GM19397 (cell line): ENCODE measurements at regions not wholly inside any gene's neighbourhood (a gene's known extent, or its start where the extent isn't known, plus 50 kb on each side); places are given as distances from the start of the nearest gene placed in this dataset.

Experiments
- ATAC-seq: cut with Tn5 transposase; IDR thresholded peaks from one replicate; pipeline ENCODE4 v1.9.1; 2021; ENCODE audit warnings: mild to moderate bottlenecking, moderate library complexity; ENCODE audit not compliant: unreplicated experiment

DNA sequence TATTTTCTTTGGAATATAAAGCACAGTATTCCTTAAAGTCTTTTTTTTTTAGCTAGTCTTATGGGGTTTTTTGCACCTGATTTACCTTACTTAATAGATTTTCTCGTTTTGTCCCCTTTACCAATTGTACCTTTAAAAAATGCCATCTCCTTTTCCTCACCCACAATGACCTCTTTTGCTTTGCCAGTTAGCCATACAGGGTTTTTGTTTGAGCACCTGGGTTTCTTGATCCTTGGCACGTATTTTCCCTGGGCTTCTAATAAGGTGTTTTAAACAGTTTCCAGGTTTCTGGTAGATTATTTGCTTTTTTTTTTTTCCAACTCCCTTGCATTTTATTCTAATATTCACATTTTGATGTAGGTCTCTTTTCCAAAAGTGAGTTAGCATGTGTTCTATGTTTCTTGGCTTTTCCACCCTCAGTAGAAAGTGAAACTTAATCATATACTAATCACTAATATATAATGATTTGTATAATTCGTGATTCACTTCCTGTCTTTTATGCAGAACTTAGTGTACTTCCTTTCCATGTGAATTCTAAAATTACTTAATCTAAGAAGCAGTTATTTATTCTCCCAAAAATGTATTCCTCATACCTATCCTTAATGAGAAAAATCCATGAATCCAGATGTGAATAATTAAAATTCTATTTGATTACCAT is 673.9 kb upstream of the RGMB start:
- ATAC-seq: no peak

DNA sequence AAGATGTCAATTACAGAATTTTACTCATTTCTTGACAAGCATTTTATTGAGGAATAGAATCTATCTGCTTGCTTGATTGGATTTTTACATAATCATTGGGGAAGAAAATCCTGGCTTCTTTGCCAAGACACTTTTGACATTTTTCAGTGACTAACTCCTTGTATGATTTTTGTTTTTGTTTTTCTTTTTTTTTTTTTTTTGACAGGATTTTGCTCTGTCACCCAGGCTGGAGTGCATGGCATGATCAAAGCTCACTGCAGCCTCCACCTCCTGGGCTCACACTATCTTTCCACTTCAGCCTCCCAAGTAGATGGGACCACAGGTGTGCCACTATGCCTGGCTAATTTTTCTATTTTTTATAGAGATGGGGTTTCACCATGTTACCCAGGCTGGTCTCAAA is 672.3 kb upstream of the RGMB start:
- ATAC-seq: no peak

DNA sequence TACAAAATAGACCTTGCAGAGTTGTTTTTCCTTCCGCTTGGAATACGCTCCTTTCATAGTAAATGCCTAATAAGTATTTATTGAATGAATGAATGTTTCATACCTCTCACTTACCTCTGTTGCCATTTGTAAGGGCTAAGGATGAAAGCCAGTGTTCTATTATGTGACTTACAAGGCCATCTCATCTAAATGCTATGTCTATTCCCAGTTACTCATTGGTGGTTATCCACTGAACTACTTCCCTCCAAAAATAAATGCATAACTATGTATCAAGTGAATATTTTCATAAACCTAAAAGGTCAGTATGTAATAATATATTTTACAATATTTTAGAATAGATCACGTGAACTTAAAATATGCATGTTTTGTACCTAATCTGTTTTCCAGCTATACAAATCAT is 670.5 kb upstream of the RGMB start:
- no peak for ATAC-seq

DNA sequence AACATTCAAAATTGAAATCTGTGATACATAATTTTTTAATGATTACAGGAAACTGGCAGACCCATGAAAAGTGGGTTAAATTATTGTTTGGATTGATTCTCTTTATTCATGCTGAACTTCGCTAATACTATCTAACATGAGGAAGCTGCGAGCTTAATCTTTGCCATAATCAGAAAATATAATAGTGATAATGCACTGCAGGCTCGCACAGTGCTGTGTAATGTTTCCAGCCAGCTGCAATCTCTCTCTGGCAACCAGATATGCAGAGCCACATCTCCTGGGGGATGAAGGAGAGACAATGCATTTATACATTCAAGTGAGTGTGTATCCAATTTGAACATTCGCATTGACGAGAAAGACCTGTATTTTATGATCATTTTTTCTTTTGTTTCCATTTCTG is 669.7 kb upstream of the RGMB start:
- ATAC-seq: no peak

DNA sequence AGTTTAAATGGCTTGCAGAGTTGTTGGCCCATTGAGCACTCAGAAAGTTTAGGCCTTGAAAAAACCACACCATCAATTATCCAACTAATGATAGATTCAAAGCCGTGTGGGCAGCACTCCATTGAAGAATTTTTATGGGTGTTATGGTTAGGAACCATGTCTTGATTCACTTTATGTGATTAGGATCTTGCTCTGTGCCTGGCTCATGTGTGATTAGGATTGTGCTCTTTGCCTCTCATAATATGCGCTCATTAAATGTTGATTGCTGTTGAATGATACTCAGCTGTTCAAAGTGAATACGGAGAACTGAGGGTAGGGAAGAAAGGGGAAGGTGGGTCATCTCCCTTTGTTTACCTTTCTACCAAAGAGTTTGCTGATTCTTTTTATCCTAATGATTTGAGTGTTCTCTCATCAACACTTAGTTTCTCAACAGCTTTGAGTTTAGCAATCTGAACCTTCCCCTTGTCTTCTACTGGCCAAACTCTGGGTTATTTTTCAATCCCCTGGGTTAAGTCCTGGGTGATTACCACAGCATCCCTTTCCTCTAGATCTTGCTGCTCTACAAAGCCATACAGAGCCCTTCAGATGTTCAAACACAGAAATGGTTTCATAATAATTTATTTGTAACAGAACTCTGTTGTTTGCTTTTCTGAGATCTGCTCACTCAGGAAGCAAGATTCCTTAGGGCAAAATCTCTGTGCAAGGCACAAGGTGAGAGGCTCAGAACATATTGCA is 668.8 kb upstream of the RGMB start:
- no peak for ATAC-seq

DNA sequence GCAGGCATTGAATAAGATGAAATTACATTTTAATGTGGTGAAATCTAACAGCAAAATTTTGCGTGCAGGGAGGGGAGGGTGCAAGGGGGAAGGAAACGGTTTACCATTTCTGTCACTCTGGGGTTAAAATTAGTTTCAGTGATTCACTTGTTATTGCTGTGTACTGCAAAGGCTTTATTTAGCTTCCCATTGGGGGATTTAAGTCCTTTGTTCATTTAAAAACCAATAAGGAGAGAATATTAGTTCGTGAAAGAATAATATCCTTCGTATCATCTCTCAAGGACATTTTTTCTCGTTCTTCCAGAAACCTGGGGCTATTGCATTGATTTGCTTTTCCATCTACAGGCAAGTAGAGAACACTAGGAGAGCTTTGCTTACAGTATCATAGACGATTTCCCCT is 667.8 kb upstream of the RGMB start:
- no peak for ATAC-seq

DNA sequence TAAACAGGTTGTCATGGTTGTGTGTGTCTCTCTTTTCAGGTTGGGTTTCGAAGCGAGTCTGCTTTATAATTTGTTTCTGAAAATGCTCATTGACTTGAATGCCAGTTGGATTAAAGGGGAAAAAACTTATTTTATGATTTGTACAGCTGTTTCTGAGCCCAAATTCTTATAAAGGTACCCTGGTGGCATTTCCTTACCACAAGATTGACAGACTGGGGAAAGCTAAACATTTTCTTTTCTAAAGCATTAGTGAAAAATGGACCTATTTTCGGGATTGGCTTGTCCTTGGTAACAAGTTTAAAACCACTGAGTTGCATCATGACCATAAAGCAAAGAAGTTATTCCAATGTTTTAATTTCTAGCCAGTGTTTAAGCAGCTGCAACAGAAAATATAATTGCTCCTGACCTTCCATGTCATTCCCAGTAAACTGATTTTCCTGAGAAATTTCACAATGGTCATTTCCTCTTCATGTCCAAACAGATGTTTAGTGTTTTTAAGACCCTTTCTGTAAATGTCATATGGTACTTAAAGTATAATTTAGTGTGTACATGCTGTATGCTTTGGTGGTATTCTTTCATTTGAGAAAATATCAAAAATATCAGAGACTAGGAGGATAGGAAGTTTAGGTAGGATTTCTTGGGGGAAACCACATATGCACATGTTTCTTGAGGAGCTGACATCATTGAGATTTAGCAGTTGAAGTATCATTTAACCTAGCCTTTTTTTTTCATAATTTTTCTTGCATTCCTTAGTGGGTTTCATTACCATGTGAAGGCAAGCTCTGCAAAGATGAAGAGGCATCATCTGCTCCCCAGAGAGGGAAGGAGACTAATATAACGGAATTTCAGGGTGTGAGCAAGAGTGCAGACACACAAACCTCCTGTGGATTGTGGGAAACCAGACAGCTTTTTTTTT is 667.1 kb upstream of the RGMB start:
- no peak for ATAC-seq

DNA sequence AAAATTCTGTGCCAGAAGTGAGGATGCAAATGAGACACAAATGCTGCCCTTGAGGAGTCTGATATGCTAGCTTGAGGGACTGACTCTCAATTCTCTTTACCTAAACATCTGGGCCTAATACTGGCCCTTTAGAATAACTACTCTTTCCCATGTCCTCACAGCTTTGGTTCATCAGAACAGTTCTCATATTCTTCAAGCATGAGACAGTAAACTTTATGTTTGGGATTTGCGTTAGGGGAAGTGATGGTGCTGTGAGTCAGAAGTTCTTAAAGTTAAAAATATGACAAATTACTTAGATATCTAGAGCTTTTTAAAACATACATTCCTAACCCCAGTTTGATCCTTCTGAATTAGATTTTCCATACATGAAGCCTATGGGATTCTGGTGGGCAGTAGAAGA is 665.0 kb upstream of the RGMB start:
- no peak for ATAC-seq

DNA sequence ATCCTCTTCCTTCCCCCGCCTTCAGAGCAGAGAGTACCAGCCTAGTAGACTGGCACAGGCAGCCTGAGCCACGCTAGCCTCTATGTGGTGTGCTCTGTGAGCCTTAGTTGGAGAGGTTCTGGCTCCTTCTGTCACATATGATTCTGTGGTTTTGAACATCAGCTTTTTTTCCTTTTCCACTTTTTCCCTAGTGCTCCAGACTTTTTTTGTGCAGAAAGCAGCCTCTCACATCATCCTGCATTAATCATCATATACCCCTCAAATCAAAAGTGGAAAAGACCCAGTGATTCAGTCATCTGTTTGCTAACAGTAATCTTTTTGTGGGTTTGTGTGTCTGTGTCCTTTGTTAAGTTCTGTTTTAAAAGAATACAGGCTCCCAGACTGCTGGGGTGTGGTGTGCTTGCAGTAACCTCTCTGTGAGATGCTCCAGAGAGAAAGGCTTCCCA is 663.9 kb upstream of the RGMB start:
- no peak for ATAC-seq

DNA sequence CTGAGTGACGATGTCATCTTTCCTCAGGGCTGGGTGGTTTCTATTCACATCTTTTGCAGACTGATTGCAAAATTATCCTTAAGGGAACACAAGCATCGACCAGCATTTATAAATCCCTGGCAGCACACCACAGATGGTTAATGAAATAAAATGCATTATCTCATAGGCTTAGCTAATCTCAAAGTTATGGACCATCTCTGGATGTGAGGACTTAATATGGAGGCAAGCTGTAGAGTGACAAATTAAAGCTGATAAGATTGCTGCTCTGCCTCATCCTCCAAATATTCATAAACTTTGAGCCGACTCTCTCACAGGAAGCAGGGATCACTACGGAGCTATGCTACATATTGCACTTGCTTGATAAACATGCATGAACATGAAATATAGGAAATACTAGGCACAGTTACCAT is 663.2 kb upstream of the RGMB start:
- no peak for ATAC-seq

DNA sequence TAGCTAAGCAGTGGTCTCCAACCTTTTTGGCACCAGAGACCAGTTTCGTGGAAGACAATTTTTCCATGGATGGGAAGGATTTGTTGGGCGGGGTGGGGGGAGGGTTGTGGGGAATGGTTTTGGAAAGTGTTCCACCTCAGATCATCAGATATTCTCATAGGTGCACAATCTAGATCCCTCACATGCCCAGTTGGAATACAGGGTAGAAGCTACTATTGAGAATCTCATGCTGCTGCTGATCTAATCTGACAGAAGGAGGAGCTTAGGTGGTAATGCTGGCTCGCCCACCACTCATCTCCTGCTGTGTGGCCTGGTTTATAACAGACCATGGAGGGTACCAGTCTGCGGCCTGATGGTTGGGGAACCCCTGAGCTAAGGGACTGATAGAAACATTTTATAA is 662.7 kb upstream of the RGMB start:
- ATAC-seq: no peak

DNA sequence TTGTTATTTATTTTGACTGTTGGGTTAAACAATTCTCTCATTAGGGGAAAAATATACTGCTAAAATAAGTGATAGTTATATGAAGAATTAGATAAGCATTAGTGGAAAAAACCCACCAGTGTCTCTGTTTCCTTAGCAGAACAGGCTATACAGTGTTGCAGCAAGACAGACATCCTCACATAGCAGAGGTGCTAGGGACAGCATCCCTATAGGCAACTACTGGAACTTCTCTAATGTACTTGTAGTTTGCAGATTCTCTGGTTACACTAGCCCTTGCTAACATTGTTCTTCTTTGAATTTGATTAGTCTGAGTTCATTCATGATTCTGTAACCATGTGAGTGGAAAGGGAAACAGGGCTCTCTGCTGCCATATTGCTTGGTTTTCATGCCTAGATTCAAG is 661.8 kb upstream of the RGMB start:
- no peak for ATAC-seq

DNA sequence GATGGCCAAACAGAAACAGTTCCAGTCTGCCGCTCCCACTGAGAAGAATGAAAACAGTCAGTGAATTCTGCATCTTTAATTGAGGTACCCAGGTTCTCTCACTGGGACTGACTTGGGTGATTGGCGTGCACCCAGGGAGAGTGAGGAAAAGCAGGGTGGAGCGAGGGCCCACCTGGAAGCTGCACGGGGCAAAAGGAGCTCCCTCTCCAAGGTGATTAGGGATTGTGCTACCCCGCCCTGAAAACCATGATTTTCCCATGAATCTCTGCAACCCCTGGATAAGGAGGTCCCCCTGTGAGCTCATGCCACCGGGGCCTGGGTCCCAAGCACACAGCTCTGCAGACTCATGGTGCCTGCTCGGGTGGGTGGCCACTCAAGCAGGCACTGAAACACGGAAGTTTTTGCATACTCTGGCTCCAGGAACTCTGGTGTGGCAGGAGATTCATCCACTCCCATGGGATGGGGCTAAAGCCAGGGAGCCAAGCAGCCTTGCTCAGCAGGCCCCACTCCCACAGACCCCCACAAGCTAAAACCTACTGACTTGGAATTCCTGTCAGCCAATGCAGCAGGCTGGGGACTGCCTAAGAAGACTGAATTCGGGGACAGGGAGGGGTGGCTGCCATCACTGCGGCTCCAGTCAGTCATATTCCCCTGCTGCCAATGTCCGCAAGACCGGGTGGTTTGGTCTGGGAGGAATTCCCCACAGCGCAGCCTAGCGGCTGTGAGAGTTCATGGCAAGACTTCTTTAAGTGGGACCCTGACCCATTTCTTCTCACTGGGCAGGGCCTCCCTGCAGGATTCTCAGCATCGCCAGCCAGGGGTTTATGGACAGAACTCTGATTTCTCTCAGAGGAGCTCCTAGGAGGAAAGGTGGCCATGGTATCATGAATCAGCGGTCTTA is 652.2 kb upstream of the RGMB start:
- no peak for ATAC-seq

DNA sequence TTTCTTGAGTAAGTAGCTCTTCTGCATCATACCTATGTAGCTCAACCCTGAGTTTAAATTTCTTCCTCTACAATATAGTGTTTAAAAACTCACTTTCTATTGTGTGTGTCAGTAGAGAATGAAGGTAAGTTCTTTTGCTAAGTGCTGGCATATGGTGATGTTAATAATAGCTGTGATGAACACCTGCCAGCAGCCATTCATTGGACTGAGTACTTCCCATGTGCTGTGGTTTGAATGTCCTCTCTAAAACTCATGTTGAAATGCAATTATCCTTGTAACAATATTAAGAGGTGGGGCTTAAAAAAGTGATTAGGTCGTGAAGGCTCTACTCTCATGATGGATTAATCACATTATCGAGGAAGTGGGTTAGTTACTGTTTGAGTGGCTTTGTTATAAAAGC is 645.2 kb upstream of the RGMB start:
- no peak for ATAC-seq

DNA sequence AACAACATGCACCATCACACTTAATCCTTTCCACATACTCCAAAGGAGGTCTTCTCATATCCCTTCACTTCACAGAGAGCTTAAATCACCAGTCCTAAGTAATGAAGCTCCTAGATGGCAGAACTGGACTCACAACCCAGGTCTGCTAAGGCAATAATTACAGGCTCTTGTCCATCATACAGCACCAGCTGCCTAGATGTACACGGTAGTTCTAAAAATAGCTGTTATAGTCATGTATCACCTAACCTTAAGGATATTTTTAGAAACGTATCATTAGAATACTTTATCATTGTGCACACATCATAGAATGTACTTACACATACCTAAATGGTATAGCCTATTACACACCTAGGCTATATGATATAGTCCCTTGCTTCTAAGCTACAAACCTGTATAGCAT is 644.6 kb upstream of the RGMB start:
- ATAC-seq: no peak

DNA sequence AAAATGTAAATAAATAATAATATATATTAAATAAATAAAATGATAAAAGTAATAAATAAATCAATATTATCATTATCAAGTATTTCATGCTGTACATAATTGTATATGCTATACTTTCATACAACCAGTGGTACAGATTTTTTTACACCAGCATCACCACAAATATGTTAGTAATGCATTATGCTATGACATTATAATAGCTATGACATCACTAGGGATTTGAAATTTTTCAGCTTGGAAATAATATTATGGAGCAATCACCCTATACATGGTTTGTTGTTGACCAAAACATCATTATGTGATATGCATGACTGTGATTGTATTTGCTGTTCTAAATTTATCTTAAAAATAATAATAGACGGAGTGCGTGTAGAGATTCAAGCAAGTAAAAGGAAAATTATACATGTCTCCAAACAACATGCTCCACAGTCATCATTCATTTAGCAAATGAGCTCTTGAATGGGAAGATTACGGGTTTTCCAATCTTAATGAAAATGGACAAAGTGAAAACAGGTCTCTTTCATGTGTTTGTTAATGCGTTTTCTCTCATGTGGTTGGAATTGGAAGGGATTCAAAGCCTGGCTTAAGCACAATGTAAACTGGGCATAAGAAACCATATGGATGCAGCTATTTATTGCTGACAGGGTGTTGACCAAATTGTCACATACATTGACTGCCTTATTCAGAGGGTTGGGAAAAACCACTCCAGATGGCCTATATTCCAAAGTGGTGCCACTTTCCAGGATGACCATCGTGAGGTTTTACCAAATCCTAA is 643.0 kb upstream of the RGMB start:
- no peak for ATAC-seq

DNA sequence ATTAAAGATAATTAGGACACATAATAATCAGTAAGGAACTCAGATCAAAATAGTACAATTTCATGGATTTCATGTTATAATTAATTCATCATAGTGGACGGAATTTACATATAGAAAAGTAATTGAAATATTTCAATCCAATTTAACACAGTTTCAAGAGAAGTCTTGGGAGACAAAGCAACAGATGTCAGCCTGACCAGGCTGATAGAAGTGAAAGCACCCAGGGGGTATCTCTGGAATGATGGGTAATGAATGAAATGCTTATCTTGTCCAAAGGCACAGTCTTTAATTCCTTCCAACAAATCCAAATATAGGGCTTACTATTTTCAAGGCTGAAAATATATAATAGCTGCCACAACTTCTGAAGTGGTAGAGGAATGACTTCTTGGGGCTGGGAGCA is 629.3 kb upstream of the RGMB start:
- no peak for ATAC-seq

DNA sequence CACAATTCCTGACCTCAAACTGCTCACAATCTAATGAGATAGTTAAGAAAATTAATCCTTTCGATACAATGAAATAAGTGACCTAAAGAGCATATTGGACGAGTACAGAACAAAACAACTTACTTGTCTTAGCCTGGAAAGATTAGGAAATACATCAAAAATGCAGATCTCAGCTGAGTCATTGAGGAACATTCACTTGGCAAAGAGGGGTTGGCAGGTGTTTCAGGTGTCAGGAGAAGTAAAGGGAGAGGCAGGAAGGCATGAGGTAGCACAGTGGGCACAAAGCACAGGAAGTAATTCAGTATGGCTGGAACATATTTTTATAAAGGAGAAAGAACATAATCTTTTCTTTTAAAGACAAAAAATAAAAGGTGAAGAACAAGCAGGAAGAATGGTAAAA is 628.8 kb upstream of the RGMB start:
- ATAC-seq: no peak

DNA sequence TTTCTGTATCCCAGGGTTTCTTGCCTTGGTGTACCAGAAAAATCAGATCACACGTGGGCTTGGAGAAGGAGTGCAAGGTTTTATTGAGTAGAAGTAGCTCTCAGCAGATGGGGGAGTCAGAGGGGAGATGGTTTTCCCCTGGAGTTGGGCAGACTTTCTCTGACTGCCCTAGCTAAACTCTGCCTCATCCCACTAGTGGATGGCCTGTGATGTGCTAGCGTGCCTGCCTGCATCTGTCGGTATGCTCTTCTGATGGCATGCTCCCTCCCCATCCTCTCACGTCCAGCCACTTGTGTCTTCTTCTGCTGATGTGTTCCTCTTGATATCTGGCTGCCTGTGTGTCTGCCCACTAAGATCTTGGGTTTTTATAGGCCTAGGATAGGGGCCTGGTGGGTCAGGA is 616.1 kb upstream of the RGMB start:
- peak; percentile 55 for ATAC-seq

DNA sequence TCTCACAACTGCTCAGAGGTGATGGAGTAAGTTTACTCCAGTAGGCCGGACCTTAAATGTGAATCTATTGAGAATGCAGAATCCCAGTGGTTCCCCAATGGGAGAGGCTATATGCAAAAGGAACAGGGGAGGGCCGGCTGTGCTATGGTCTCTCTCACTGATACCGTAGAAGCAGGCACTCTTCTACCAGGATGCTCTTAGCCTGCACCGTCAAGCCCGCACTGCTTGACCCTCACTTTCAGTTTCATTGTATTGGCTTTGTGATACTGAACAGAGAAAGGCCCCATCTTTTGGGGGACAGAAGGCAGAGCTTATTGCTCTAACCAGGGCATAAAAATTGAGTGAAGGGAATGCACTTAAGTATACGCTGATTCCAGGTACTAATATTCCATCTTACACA is 615.0 kb upstream of the RGMB start:
- ATAC-seq: no peak
